Adrenal gland (tissue), 9 donors: ENCODE measurements at regions not wholly inside any gene's neighbourhood (a gene's known extent, or its start where the extent isn't known, plus 50 kb on each side); places are given as distances from the start of the nearest gene placed in this dataset.

Experiments
- DNase-seq, 7 donors: peaks; one replicate each; pipeline ENCODE4 v3.0.0-alpha.2; 2019 to 2020
- H3K27ac ChIP-seq, 5 donors: fragments of 200-600 bp; sonication (generic) in 4 of 5; 1 replicate in 3 of 5; 2 replicates in 2 of 5; pipeline versions ENCODE4 v1.5.1 to v1.8.0; 2016 to 2020; ENCODE audit warnings: mild to moderate bottlenecking in 1 of 5
- H3K27me3 ChIP-seq: fragments of 200-600 bp; 2 replicates; pipeline ENCODE4 v1.8.0; 2021
- H3K36me3 ChIP-seq, 2 donors: fragments of 200-600 bp; replicated peaks in 1 of 2; 1 replicate in 1 of 2; 2 replicates in 1 of 2; pipeline versions ENCODE4 v1.5.1 to v1.8.0; 2018 to 2022
- H3K4me1 ChIP-seq, 2 donors: fragments of 200-600 bp; replicated peaks in 1 of 2; 1 replicate in 1 of 2; 2 replicates in 1 of 2; pipeline versions ENCODE4 v1.5.1 to v1.8.0; 2018 to 2021
- H3K4me3 ChIP-seq, 4 donors: fragments of 200-600 bp; sonication (generic) in 3 of 4; one replicate each; pipeline ENCODE4 v1.5.1; 2016 to 2018
- H3K9me3 ChIP-seq, 3 donors: fragments of 200-600 bp; sonication (generic) in 1 of 3; replicated peaks in 1 of 3; 1 replicate in 2 of 3; 2 replicates in 1 of 3; pipeline versions ENCODE4 v1.5.1 to v1.8.0; 2016 to 2021
- CTCF ChIP-seq, 6 experiments: fragments of 450-650 bp in 4 of 6; fragments of 200-600 bp in 2 of 6; sonication (generic) in 1 of 6; IDR thresholded peaks; 1 replicate in 5 of 6; 2 replicates in 1 of 6; pipeline versions ENCODE4 v1.5.1 to v1.8.0; 2016 to 2021; ENCODE audit warnings: antibody characterized with exemption in 6 of 6, mild to moderate bottlenecking in 2 of 6, moderate library complexity in 1 of 6
- POLR2A ChIP-seq, 2 donors: fragments of 450-650 bp; IDR thresholded peaks; one replicate each; pipeline ENCODE4 v1.6.1; 2017; ENCODE audit warnings: antibody characterized with exemption in 2 of 2, mild to moderate bottlenecking in 2 of 2, moderate library complexity in 1 of 2
- WGBS, 4 donors: extraction: QIAGEN DNeasy Blood & Tissue Kit in 2 of 4; methylation state at CpG; one replicate each; pipeline versions ENCODE4 v1.1.5 to v1.1.7; 2013 to 2017; 5-methylcytosine and 5-hydroxymethylcytosine counted together
- intact Hi-C, 2 donors: fragments of 100-400 bp; cut with DNase I; formaldehyde crosslinking; loops; one replicate each; pipeline versions ENCODE4 v1.14.1 to v1.15.0; 2022 to 2023
- donor health status: healthy with polysubstance abuse.
- donor health status: Bipolar disorder and iron deficiency.
- donor health status: DM: yes; HTN: yes; CAD: no.
- donor health status: DM: no; HTN: no; CAD: no.
- donor health status: DM: no; HTN: no; CAD: no.

- TF ChIP-seq POLR2A (IDR thresholded peaks at IDR 0.05) (no peak), CTCF (IDR thresholded peaks at IDR 0.05) (no peak)
- no peak for DNase-seq
- intact Hi-C loops = no loop called here
- no peak overlapping the region for H3K4me3 ChIP-seq
- H3K4me1 ChIP-seq = no peaks in the 10 kb centered on the region
- H3K36me3 ChIP-seq = no peaks in the 10 kb centered on the region
- H3K27me3 ChIP-seq = no peaks in the 10 kb centered on the region
- 50 to 100% (median 99%) methylated on average over 2 of the region's 2 CpGs for WGBS, 4 donors
- no peaks in the 10 kb centered on the region for H3K9me3 ChIP-seq
- no peak overlapping the region for H3K27ac ChIP-seq
These were observed 406.6 kb upstream of the CAMK1G start for GRCh38 chr1:209176866-209177430.

- WGBS, 4 donors = 80 to 100% (median 89%) methylated on average over 1 of the region's 1 CpG
- no peak overlapping the region for H3K27ac ChIP-seq
- H3K4me3 ChIP-seq = no peak overlapping the region
- H3K4me1 ChIP-seq = no peaks in the 10 kb centered on the region
- H3K36me3 ChIP-seq = no peaks in the 10 kb centered on the region
- no peaks in the 10 kb centered on the region for H3K27me3 ChIP-seq
- TF ChIP-seq POLR2A (IDR thresholded peaks at IDR 0.05) = no peak
- no peak for TF ChIP-seq CTCF (IDR thresholded peaks at IDR 0.05)
- H3K9me3 ChIP-seq = no peaks in the 10 kb centered on the region
- intact Hi-C loops = no loop called here
- DNase-seq = no peak
These were observed 400.3 kb upstream of the CAMK1G start for GRCh38 chr1:209183195-209183594.

- H3K4me3 ChIP-seq = no peak overlapping the region
- intact Hi-C loops = loop anchor here in 1 of 2 donors (5.0 kb wide), 1 partner anchor 105 kb away; no protein-coding TSS in a partner anchor
- TF ChIP-seq CTCF (IDR thresholded peaks at IDR 0.05) (no peak), POLR2A (IDR thresholded peaks at IDR 0.05) (no peak)
- DNase-seq = no peak
- no peaks in the 10 kb centered on the region for H3K9me3 ChIP-seq
- no peaks in the 10 kb centered on the region for H3K36me3 ChIP-seq
- no peak overlapping the region for H3K27ac ChIP-seq
- H3K27me3 ChIP-seq = no peaks in the 10 kb centered on the region
- no peaks in the 10 kb centered on the region for H3K4me1 ChIP-seq
- 90 to 96% (median 92%) methylated on average over 3 of the region's 3 CpGs for WGBS, 4 donors
These were observed 395.9 kb upstream of the CAMK1G start for GRCh38 chr1:209187589-209187988.

GRCh38 chr1:209190591-209191261 is 392.8 kb upstream of the CAMK1G start:
- WGBS, 4 donors = 9 to 18% (median 13%) methylated on average over 12 of the region's 12 CpGs
- intact Hi-C loops = loop anchor here in 1 of 2 donors (5.0 kb wide), 1 partner anchor 538 kb away; no protein-coding TSS in a partner anchor
- Histone ChIP-seq H3K4me1 (no peaks in the 10 kb centered on the region), H3K27me3 (no peaks in the 10 kb centered on the region), H3K36me3 (no peaks in the 10 kb centered on the region), H3K4me3 (no peak overlapping the region), H3K27ac (no peak overlapping the region), H3K9me3 (peaks cover 0 to under 1% (median 0%) of the 10 kb centered on the region in 3 donors)
- peak; percentile 43 to 69 (median 65) for TF ChIP-seq CTCF (IDR thresholded peaks at IDR 0.05)
- TF ChIP-seq POLR2A (IDR thresholded peaks at IDR 0.05) = no peak
- peak; percentile 35 to 79 (median 60) for DNase-seq
